ENCODE measurements at regions not wholly inside any gene's neighbourhood (a gene's known extent, or its start where the extent isn't known, plus 50 kb on each side); places are given as distances from the start of the nearest gene placed in this dataset.

DNA sequence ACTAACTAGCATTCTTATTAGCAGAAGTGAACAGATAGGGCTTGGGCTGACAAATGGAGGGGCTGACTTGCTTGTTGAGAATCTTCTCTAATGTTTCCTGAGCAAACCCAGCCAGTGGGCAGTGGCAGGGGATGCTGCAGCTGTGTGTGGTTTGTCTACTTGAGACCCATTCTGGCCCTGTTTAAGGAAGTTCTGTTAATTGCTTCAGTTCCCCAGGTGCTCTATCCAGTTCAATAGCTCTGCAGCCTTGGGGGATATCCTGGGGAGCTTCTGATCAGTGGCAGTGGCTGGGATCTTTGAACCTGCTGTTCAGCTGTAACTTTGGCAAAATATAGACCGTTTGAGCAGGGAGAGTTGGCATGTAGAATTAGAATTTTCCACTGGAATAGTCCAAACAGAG is 137.4 kb downstream of the ZNF326 start:
- 67% methylated on average over 1 of the region's 1 CpG for WGBS, 2 donors (ENCODE audit: low coverage in 1 of 2)
- intact Hi-C loops (cut with DNase I; ENCODE audit: low total_unique reads) = no loop called here
- no peaks in the 10 kb centered on the region for H3K4me1 ChIP-seq
- in situ Hi-C loops (cut with MboI; ENCODE audit: low pct_ligation_motif_present in 1 of 4, low pct_unique_long_range_greater_than_20kb in 1 of 4, low sequenced_read_pairs in 3 of 4) = no loop called here
- H3K27me3 ChIP-seq = no peaks in the 10 kb centered on the region
- peaks cover 0 to 3% of the 10 kb centered on the region in 2 donors for H3K9me3 ChIP-seq
- no peak for DNase-seq
- TF ChIP-seq, protein P1, sequence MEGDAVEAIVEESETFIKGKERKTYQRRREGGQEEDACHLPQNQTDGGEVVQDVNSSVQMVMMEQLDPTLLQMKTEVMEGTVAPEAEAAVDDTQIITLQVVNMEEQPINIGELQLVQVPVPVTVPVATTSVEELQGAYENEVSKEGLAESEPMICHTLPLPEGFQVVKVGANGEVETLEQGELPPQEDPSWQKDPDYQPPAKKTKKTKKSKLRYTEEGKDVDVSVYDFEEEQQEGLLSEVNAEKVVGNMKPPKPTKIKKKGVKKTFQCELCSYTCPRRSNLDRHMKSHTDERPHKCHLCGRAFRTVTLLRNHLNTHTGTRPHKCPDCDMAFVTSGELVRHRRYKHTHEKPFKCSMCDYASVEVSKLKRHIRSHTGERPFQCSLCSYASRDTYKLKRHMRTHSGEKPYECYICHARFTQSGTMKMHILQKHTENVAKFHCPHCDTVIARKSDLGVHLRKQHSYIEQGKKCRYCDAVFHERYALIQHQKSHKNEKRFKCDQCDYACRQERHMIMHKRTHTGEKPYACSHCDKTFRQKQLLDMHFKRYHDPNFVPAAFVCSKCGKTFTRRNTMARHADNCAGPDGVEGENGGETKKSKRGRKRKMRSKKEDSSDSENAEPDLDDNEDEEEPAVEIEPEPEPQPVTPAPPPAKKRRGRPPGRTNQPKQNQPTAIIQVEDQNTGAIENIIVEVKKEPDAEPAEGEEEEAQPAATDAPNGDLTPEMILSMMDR (IDR thresholded peaks at IDR 0.05) = no peak
- TF ChIP-seq POLR2A (IDR thresholded peaks at IDR 0.05) (no peak), EP300 (IDR thresholded peaks at IDR 0.05; ENCODE audit: low read depth) (no peak)
- H3K4me3 ChIP-seq = no peak overlapping the region
- H3K27ac ChIP-seq = no peak overlapping the region
- H3K36me3 ChIP-seq = no peaks in the 10 kb centered on the region

DNA sequence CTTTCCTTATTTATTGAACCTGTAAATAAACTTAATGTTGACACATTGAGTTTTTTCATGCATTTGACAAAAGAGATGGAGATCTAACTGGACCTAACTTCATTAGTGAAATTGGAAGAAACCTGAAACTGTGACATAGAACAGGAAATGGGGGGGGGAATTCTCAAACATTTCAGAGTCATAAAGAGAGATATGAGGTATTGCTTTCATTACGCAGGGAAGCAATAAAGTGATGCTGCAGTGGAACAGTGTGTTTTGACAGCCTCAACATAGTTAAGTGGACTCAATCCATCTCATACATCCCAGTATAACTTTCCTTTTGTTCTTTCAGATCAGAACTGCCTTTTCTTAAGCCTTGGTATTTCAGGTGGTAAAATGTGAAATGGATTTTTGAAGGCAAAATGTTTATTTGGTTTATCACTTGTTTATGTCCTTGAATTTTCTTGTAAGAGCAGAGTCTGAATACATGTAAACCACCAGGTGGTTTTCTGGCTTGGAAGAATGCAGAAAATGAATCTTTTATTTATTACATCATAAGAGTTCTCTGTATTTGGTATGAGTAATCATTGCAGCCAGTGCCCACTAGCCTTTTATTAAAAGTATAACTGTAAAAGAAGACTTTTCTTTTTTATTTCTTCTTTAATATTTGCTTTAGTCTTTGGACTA is 132.5 kb downstream of the ZNF326 start:
- Histone ChIP-seq H3K27ac (no peak overlapping the region), H3K9me3 (no peaks in the 10 kb centered on the region), H3K27me3 (no peaks in the 10 kb centered on the region), H3K4me1 (no peaks in the 10 kb centered on the region), H3K4me3 (no peak overlapping the region), H3K36me3 (no peaks in the 10 kb centered on the region)
- TF ChIP-seq, protein P1 (IDR thresholded peaks at IDR 0.05) = no peak
- TF ChIP-seq EP300 (IDR thresholded peaks at IDR 0.05; ENCODE audit: low read depth) (no peak), POLR2AphosphoS5 (IDR thresholded peaks at IDR 0.05) (no peak)
- intact Hi-C loops (cut with DNase I; ENCODE audit: low total_unique reads) (no loop called here), in situ Hi-C loops (cut with MboI; ENCODE audit: low pct_ligation_motif_present in 1 of 4, low pct_unique_long_range_greater_than_20kb in 1 of 4, low sequenced_read_pairs in 3 of 4) (no loop called here)
- DNase-seq = no peak
- 0 to 10% methylated on average over 1 of the region's 1 CpG for WGBS, 2 donors (ENCODE audit: low coverage in 1 of 2)

DNA sequence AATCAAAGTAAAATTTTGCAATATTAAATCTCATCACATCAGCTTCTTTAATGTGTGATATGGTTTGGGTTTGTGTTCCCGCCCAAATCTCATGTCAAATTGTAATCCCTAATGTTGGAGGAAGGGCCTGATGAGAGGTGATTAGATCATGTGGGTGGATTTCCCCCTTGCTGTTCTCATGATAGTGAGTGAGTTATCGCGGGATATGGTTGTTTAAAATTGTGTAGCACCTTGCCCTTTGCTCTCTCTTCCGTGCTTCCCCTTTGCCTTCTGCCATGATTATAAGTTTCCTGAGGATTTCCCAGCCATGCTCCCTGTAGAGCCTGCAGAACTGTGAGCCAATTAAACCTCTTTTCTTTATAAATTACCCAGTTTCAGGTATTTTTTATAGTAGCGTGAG is 131.9 kb downstream of the ZNF326 start:
- no peaks in the 10 kb centered on the region for H3K4me1 ChIP-seq
- TF ChIP-seq POLR2A (IDR thresholded peaks at IDR 0.05) = no peak
- TF ChIP-seq POLR2AphosphoS5 (IDR thresholded peaks at IDR 0.05) = no peak
- no peak for TF ChIP-seq EP300 (IDR thresholded peaks at IDR 0.05; ENCODE audit: low read depth)
- TF ChIP-seq, protein P1 (IDR thresholded peaks at IDR 0.05) = no peak
- H3K9me3 ChIP-seq = no peaks in the 10 kb centered on the region
- no peaks in the 10 kb centered on the region for H3K36me3 ChIP-seq
- in situ Hi-C loops (cut with MboI; ENCODE audit: low pct_ligation_motif_present in 1 of 4, low pct_unique_long_range_greater_than_20kb in 1 of 4, low sequenced_read_pairs in 3 of 4) = no loop called here
- H3K4me3 ChIP-seq = no peak overlapping the region
- intact Hi-C loops (cut with DNase I; ENCODE audit: low total_unique reads) = no loop called here
- no peak for DNase-seq
- 54 to 73% methylated on average over 5 of the region's 5 CpGs for WGBS, 2 donors (ENCODE audit: low coverage in 1 of 2)
- H3K27me3 ChIP-seq = no peaks in the 10 kb centered on the region
- no peak overlapping the region for H3K27ac ChIP-seq

DNA sequence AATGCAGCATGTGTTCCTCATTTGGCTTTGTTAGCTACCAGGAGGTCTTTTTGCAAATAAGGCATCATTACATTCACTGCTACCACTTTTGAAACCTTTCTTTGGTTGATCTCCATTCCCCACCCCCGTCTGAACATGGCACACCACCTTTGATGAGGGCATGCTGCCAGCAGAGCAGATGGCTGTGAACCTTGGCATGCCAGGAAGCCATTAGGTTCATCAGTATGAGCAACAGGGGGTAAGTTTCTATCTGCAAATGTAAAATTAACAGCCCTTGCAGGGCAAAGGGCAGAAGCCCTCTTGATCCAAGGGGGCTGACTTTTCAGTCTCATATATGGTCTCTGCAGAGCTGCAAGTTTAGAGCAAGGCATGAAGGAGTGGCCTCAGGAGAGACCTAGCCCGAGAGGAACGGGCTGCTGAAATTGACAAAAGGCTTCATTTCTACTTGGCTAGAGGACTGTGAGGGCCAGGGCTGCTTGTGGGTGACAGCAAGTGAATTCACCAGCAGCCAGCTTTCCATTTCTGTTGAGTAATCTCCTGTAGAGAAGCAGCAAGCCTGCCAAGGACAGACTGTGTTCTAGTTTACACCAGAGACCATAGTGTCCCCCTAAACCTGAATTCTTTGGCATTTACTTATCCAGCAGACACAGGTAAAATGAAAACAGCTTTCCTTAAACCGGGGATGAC is 127.9 kb downstream of the ZNF326 start:
- H3K4me1 ChIP-seq = no peaks in the 10 kb centered on the region
- no peaks in the 10 kb centered on the region for H3K9me3 ChIP-seq
- no peak overlapping the region for H3K4me3 ChIP-seq
- H3K27ac ChIP-seq = no peak overlapping the region
- intact Hi-C loops (cut with DNase I; ENCODE audit: low total_unique reads) (no loop called here), in situ Hi-C loops (cut with MboI; ENCODE audit: low pct_ligation_motif_present in 1 of 4, low pct_unique_long_range_greater_than_20kb in 1 of 4, low sequenced_read_pairs in 3 of 4) (no loop called here)
- no peaks in the 10 kb centered on the region for H3K36me3 ChIP-seq
- DNase-seq = no peak
- WGBS, 2 donors (ENCODE audit: low coverage in 1 of 2) = 69% methylated on average over 3 to 4 of the region's 4 CpGs
- TF ChIP-seq EP300 (IDR thresholded peaks at IDR 0.05; ENCODE audit: low read depth) = no peak
- TF ChIP-seq POLR2AphosphoS5 (IDR thresholded peaks at IDR 0.05) = no peak
- TF ChIP-seq POLR2A (IDR thresholded peaks at IDR 0.05) = no peak
- TF ChIP-seq, protein P1 (IDR thresholded peaks at IDR 0.05) = no peak
- no peaks in the 10 kb centered on the region for H3K27me3 ChIP-seq

Data from transverse colon (tissue), 4 donors.